ENCODE measurements at regions not wholly inside any gene's neighbourhood (a gene's known extent, or its start where the extent isn't known, plus 50 kb on each side); places are given as distances from the start of the nearest gene placed in this dataset.

- TF ChIP-seq CTCF (IDR thresholded peaks at IDR 0.05 in 4 of 5, conservative IDR thresholded peaks at IDR 0.05 in 1 of 5) (no peak), POLR2A (IDR thresholded peaks at IDR 0.05) (no peak)
These were observed 84.5 kb upstream of the C3orf80 start for GRCh38 chr3:160140756-160141155.
